PC-3 (cell line): ENCODE measurements at regions not wholly inside any gene's neighbourhood (a gene's known extent, or its start where the extent isn't known, plus 50 kb on each side); places are given as distances from the start of the nearest gene placed in this dataset.

Source experiments
- ATAC-seq: fragments of 200-7000 bp; cut with Tn5 transposase; 2 replicates; pipeline ENCODE4 v1.9.1; 2020; ENCODE audit warnings: mild to moderate bottlenecking, moderate library complexity
- BruUV-seq: library from RNA; stranded (reverse); fragments of 400-500 nt; replicated peaks from 2 replicates; lab custom pipeline; 2021; lab: Mats Ljungman, UMichigan
- CTCF ChIA-PET: fragments of 300-600 bp; sonication (Branson Sonifier 250); formaldehyde crosslinking; loops from one replicate; lab custom pipeline; 2022; ENCODE audit warnings: antibody characterized with exemption; lab: Charles Lee
- POLR2A ChIA-PET: fragments of 300-600 bp; sonication (Branson Sonifier 250); formaldehyde crosslinking; loops from one replicate; lab custom pipeline; 2022; ENCODE audit warnings: antibody characterized with exemption; ENCODE audit not compliant: unreplicated experiment; lab: Charles Lee
- DNase-seq: peaks from one replicate; pipeline ENCODE4 v3.0.0-alpha.2; 2015
- H2AFZ ChIP-seq: fragments of 300-600 bp; sonication (generic); 2 replicates; pipeline ENCODE4 v1.6.0; 2016; ENCODE audit warnings: antibody characterized with exemption, low read length
- H3F3A ChIP-seq: fragments of 300-600 bp; sonication (generic); one replicate; pipeline ENCODE4 v1.6.0; 2017; ENCODE audit warnings: antibody characterized with exemption, low read length, control low read depth, mild to moderate bottlenecking; ENCODE audit not compliant: unreplicated experiment
- H3K27ac ChIP-seq: fragments of 300-600 bp; sonication (generic); 2 replicates; pipeline ENCODE4 v1.5.1; 2016; ENCODE audit warnings: mild to moderate bottlenecking, low read length
- H3K27me3 ChIP-seq: fragments of 300-600 bp; sonication (generic); 2 replicates; pipeline ENCODE4 v1.6.1; 2016; ENCODE audit warnings: low read length, mixed read lengths
- H3K36me3 ChIP-seq: fragments of 300-600 bp; sonication (generic); 2 replicates; pipeline ENCODE4 v1.6.1; 2016; ENCODE audit warnings: low read depth, mixed run types, low read length, mixed read lengths
- H3K4me1 ChIP-seq: fragments of 300-600 bp; sonication (generic); 2 replicates; pipeline ENCODE4 v1.5.1; 2016; ENCODE audit warnings: low read length; ENCODE audit not compliant: insufficient read depth
- H3K4me2 ChIP-seq: fragments of 300-600 bp; sonication (generic); 2 replicates; pipeline ENCODE4 v1.6.0; 2016; ENCODE audit warnings: low read length
- H3K4me3 ChIP-seq: fragments of 300-600 bp; sonication (generic); 2 replicates; pipeline ENCODE4 v1.5.1; 2016; ENCODE audit warnings: mild to moderate bottlenecking, low read length, mixed read lengths
- H3K79me2 ChIP-seq: fragments of 300-600 bp; sonication (generic); 2 replicates; pipeline ENCODE4 v1.6.1; 2017; ENCODE audit warnings: low read length, mixed read lengths
- H3K9ac ChIP-seq: fragments of 300-600 bp; sonication (generic); 2 replicates; pipeline ENCODE4 v1.6.0; 2016; ENCODE audit warnings: mild to moderate bottlenecking, low read length
- H3K9me2 ChIP-seq: fragments of 300-600 bp; sonication (generic); replicated peaks from 2 replicates; pipeline ENCODE4 v1.6.1; 2016; ENCODE audit warnings: mixed run types, low read length, mixed read lengths
- H3K9me3 ChIP-seq: fragments of 300-600 bp; sonication (generic); 2 replicates; pipeline ENCODE4 v1.6.1; 2016; ENCODE audit warnings: low read length, mixed read lengths
- H4K20me1 ChIP-seq: fragments of 300-600 bp; sonication (generic); 2 replicates; pipeline ENCODE4 v1.6.1; 2016; ENCODE audit warnings: low read length, mixed read lengths
- CTCF ChIP-seq: fragments of 300-600 bp; sonication (generic); conservative IDR thresholded peaks from 2 replicates; pipeline ENCODE4 v1.5.1; 2017; ENCODE audit warnings: antibody characterized with exemption, low read depth, mild to moderate bottlenecking, low read length
- EZH2 ChIP-seq: fragments of 300-600 bp; sonication (generic); IDR thresholded peaks from one replicate; pipeline ENCODE4 v1.6.1; 2017; ENCODE audit warnings: antibody characterized with exemption, mild to moderate bottlenecking, low read length; ENCODE audit not compliant: unreplicated experiment
- EZH2phosphoT487 ChIP-seq: fragments of 300-600 bp; sonication (generic); IDR thresholded peaks from 2 replicates; pipeline ENCODE4 v1.6.1; 2018; ENCODE audit warnings: mild to moderate bottlenecking, antibody characterized with exemption, low read length, borderline replicate concordance
- intact Hi-C: fragments of 100-400 bp; cut with micrococcal nuclease; formaldehyde crosslinking; loops from 2 replicates; pipeline ENCODE4 v1.9.0; 2023

DNA sequence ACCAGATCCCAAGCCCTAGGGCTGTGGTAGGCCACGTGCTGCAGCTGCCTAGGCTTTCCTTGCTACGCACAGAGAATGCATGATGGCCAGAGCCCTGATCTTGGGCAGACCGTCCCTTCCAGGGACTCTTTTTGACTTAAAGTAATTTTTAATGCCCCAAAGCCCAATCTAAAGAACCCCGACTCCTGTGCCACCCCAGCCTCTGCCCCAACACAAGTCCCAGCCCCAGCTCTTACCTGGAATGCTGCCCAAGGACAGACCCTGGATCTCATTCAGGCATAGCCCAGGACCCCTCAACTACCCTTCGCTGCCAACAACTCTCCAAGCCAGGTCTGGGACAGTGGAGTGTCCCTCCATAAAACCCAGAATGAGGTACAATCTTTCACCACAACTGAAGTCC, 211.7 kb upstream of the B3GAT1 start:
- H3K36me3 ChIP-seq, result no peaks in the 10 kb centered on the region
- ChIA-PET POLR2A (no interaction called here), CTCF (no interaction called here)
- no peak overlapping the region for H3K4me3 ChIP-seq
- TF ChIP-seq CTCF, result no peak
- TF ChIP-seq EZH2phosphoT487, result no peak
- no peak for TF ChIP-seq EZH2
- H3K27ac ChIP-seq, result no peak overlapping the region
- H3K79me2 ChIP-seq, result no peaks in the 10 kb centered on the region
- H3K4me1 ChIP-seq, result no peaks in the 10 kb centered on the region
- intact Hi-C loops, result no loop called here
- H3K27me3 ChIP-seq, result peaks cover 25% of the 10 kb centered on the region
- ATAC-seq, result no peak
- H4K20me1 ChIP-seq, result no peaks in the 10 kb centered on the region
- no peaks in the 10 kb centered on the region for H3F3A ChIP-seq
- BruUV-seq, result no TSS peak
- H3K9me2 ChIP-seq, result no peaks in the 10 kb centered on the region
- H3K4me2 ChIP-seq, result no peak overlapping the region
- H3K9ac ChIP-seq, result no peak overlapping the region
- DNase-seq, result no peak
- no peak overlapping the region for H2AFZ ChIP-seq
- peaks cover 12% of the 10 kb centered on the region; the same call in 1 of the 2 replicates for H3K9me3 ChIP-seq

GRCh38 chr11:134622458-134622857, 210.4 kb upstream of the B3GAT1 start:
- H4K20me1 ChIP-seq, result no peaks in the 10 kb centered on the region
- no peaks in the 10 kb centered on the region for H3F3A ChIP-seq
- no peak for TF ChIP-seq EZH2phosphoT487
- no peak for TF ChIP-seq CTCF
- TF ChIP-seq EZH2, result no peak
- POLR2A ChIA-PET, result no interaction called here
- CTCF ChIA-PET, result no interaction called here
- intact Hi-C loops, result no loop called here
- H3K9me3 ChIP-seq, result peaks cover 12% of the 10 kb centered on the region; the same call in 1 of the 2 replicates
- DNase-seq (no peak), ATAC-seq (no peak)
- H3K27me3 ChIP-seq, result peaks cover 12% of the 10 kb centered on the region; the same call in 1 of the 2 replicates
- no peak overlapping the region for H2AFZ ChIP-seq
- no TSS peak for BruUV-seq
- H3K9ac ChIP-seq, result no peak overlapping the region
- no peak overlapping the region for H3K4me3 ChIP-seq
- H3K79me2 ChIP-seq, result no peaks in the 10 kb centered on the region
- no peaks in the 10 kb centered on the region for H3K4me1 ChIP-seq
- no peaks in the 10 kb centered on the region for H3K36me3 ChIP-seq
- no peaks in the 10 kb centered on the region for H3K9me2 ChIP-seq
- H3K27ac ChIP-seq, result no peak overlapping the region
- H3K4me2 ChIP-seq, result no peak overlapping the region

- Histone ChIP-seq H3K36me3 (no peaks in the 10 kb centered on the region), H3K27ac (no peak overlapping the region), H3K4me2 (no peak overlapping the region), H2AFZ (no peak overlapping the region), H3K9me2 (no peaks in the 10 kb centered on the region), H3K9ac (no peak overlapping the region), H4K20me1 (no peaks in the 10 kb centered on the region), H3K79me2 (no peaks in the 10 kb centered on the region), H3K4me3 (no peak overlapping the region), H3K4me1 (no peaks in the 10 kb centered on the region), H3F3A (no peaks in the 10 kb centered on the region), H3K9me3 (0 out of 2 replicates have a peak, but pooled peaks cover 13% of the 10 kb centered on the region), H3K27me3 (peaks cover 3% of the 10 kb centered on the region; the same call in 1 of the 2 replicates)
- no peak for DNase-seq
- no TSS peak for BruUV-seq
- TF ChIP-seq CTCF (no peak), EZH2phosphoT487 (no peak), EZH2 (no peak)
- POLR2A ChIA-PET, result no interaction called here
- ATAC-seq, result no peak
- intact Hi-C loops, result no loop called here
- CTCF ChIA-PET, result no interaction called here
Observed at GRCh38 chr11:134617360-134617759, 205.3 kb upstream of the B3GAT1 start.
